COLO829 (cell line): ENCODE measurements at regions not wholly inside any gene's neighbourhood (a gene's known extent, or its start where the extent isn't known, plus 50 kb on each side); places are given as distances from the start of the nearest gene placed in this dataset.

Experiments used
- DNase-seq: peaks from one replicate; pipeline ENCODE4 v3.0.0; 2012; ENCODE audit warnings: low spot score

GRCh38 chr2:79453918-79454317, 58.9 kb upstream of the CTNNA2 start:
- DNase-seq: no peak

- DNase-seq: no peak
These were observed 60.2 kb upstream of the CTNNA2 start for GRCh38 chr2:79452651-79453050.

GRCh38 chr2:79447463-79447862, 65.4 kb upstream of the CTNNA2 start:
- DNase-seq: no peak

GRCh38 chr2:79446313-79446712, 66.5 kb upstream of the CTNNA2 start:
- DNase-seq: no peak

- DNase-seq: no peak
These were observed 75.2 kb upstream of the CTNNA2 start for GRCh38 chr2:79437433-79438267.

- no peak for DNase-seq
These were observed 78.5 kb upstream of the CTNNA2 start for GRCh38 chr2:79434362-79434761.

GRCh38 chr2:79432731-79433146, 80.1 kb upstream of the CTNNA2 start:
- DNase-seq: peak; percentile 30

GRCh38 chr2:79428745-79429144, 84.1 kb upstream of the CTNNA2 start:
- no peak for DNase-seq

- no peak for DNase-seq
These were observed 98.2 kb upstream of the CTNNA2 start for GRCh38 chr2:79414690-79415089.

GRCh38 chr2:79394485-79394859, 118.4 kb upstream of the CTNNA2 start:
- DNase-seq: no peak

GRCh38 chr2:79393806-79394484, 118.9 kb upstream of the CTNNA2 start:
- peak; percentile 17 for DNase-seq

GRCh38 chr2:79393107-79393685, 119.7 kb upstream of the CTNNA2 start:
- DNase-seq: peak; percentile 4

GRCh38 chr2:79389481-79389880, 123.4 kb upstream of the CTNNA2 start:
- DNase-seq: peak; percentile 78

- DNase-seq: no peak
These were observed 124.8 kb upstream of the CTNNA2 start for GRCh38 chr2:79388024-79388423.

- DNase-seq: no peak
These were observed 125.4 kb upstream of the CTNNA2 start for GRCh38 chr2:79387431-79387830.

- no peak for DNase-seq
These were observed 129.2 kb upstream of the CTNNA2 start for GRCh38 chr2:79383681-79384080.

- DNase-seq: no peak
These were observed 137.0 kb upstream of the CTNNA2 start for GRCh38 chr2:79375817-79376216.

- DNase-seq: no peak
These were observed 139.3 kb upstream of the CTNNA2 start for GRCh38 chr2:79373358-79374130.

GRCh38 chr2:79370976-79371538, 141.8 kb upstream of the CTNNA2 start:
- no peak for DNase-seq

- no peak for DNase-seq
These were observed 143.7 kb upstream of the CTNNA2 start for GRCh38 chr2:79369127-79369526.

- no peak for DNase-seq
These were observed 144.7 kb upstream of the CTNNA2 start for GRCh38 chr2:79368116-79368630.

- DNase-seq: no peak
These were observed 153.4 kb upstream of the CTNNA2 start for GRCh38 chr2:79359419-79359818.
